ENCODE measurements at regions not wholly inside any gene's neighbourhood (a gene's known extent, or its start where the extent isn't known, plus 50 kb on each side); places are given as distances from the start of the nearest gene placed in this dataset.
A peak's percentile ranks its signal among the peaks of the same experiment; 100 is the strongest.

DNA sequence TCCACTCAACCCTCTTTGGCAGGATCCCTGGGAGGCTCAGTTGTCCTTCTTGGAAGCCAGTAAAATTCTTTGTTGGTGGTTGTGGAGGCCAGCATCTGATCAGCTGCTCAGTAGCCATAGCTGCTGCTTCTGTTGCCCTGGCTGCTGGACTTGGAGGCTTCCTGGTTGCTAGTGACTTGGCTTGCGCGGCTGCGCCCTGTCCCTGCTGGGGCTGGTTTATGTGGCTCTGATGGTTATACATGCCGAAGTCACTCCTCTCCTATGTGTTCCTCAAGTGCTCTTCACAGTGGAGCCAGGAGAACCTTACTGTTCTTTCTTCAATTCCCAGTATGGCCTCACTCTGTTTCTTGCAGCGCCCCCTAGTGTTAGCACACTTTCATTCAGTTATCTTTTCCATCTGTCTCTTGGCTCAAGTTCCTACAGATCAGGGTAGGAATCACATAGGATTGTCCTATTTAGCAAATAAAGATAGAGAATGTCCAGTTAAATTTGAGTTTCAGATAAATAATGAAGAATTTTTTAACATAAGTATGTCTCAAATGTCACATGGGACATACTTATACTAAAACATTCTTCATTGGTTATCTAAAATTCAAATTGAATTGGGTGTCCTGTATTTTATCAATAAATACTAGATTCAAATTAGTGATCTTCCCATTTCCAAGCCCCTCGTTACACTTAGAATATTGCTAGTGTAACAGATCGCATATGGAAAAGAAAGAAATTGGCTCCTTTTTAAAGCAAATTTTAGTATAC, 176.5 kb downstream of the TGFB2 start:
- no peak overlapping the region for H2AFZ ChIP-seq (ENCODE audit: control insufficient read depth, low read depth, low read length)
- SMC1A ChIA-PET (ENCODE audit: uncharacterized antibody, unreplicated experiment), result interaction anchor here (1.0 kb wide), 1 partner anchor 191 kb away, joined by 3 read pairs; no protein-coding TSS in a partner anchor
- no peak for DNase-seq (ENCODE audit: low read depth, low spot score)
- in situ Hi-C loops (cut with MboI) (no loop called here), intact Hi-C loops (cut with micrococcal nuclease; ENCODE audit: unreplicated experiment) (loop anchor here (2.0 kb wide), 2 partner anchors 183 to 191 kb away; no protein-coding TSS in a partner anchor)
- POLR2A ChIA-PET, result no interaction called here
- no peaks in the 10 kb centered on the region for H4K20me1 ChIP-seq (ENCODE audit: control insufficient read depth, insufficient read depth)
- H3K27me3 ChIP-seq (replicated peaks in 1 of 2; ENCODE audit: control insufficient read depth in 2 of 2, insufficient read depth in 2 of 2, low read length in 1 of 2), result no peaks in the 10 kb centered on the region
- H3K4me3 ChIP-seq, result no peak overlapping the region
- peak; percentile 23 for FAIRE-seq
- H3K4me1 ChIP-seq (ENCODE audit: control insufficient read depth, insufficient read depth, low read length), result no peaks in the 10 kb centered on the region
- H3K36me3 ChIP-seq (ENCODE audit: control insufficient read depth in 2 of 2, insufficient read depth in 2 of 2, low read length in 1 of 2), result no peaks in the 10 kb centered on the region
- ATAC-seq, result peak; percentile 80
- RAD21 ChIA-PET (ENCODE audit: unreplicated experiment), result no interaction called here
- no peaks in the 10 kb centered on the region for H3K9me3 ChIP-seq (replicated peaks; ENCODE audit: control insufficient read depth, insufficient read depth, low read length)
- no peak overlapping the region for H3K27ac ChIP-seq (ENCODE audit: control insufficient read depth, insufficient read depth)
- BruUV-seq (replicated peaks), result no TSS peak
- H3K4me2 ChIP-seq (ENCODE audit: control insufficient read depth, insufficient read depth), result no peak overlapping the region
- no peaks in the 10 kb centered on the region for H3K79me2 ChIP-seq (ENCODE audit: control insufficient read depth, insufficient read depth, low read length)
- H3K9ac ChIP-seq (ENCODE audit: control insufficient read depth, insufficient read depth, low read length), result no peak overlapping the region
- CTCF ChIA-PET, result interaction anchor here (1.2 to 1.9 kb wide), 3 partner anchors 22 to 191 kb away, joined by 3 to 12 read pairs (median 4); no protein-coding TSS in a partner anchor
- WGBS (ENCODE audit: insufficient coverage, insufficient replicate concordance, low lambda C conversion rate, missing lambda C conversion rate), result 42% methylated on average over 7 of the region's 7 CpGs
- no peak for TF ChIP-seq ZNF217 (IDR thresholded peaks at IDR 0.05)
- TF ChIP-seq BMI1 (IDR thresholded peaks at IDR 0.05; ENCODE audit: borderline replicate concordance), result no peak
- no peak for TF ChIP-seq SRF (IDR thresholded peaks at IDR 0.05; ENCODE audit: low read depth in 2 of 2, low read length in 2 of 2)
- no peak for TF ChIP-seq SREBF2 (IDR thresholded peaks at IDR 0.05; ENCODE audit: low read length)
- TF ChIP-seq, protein P1, sequence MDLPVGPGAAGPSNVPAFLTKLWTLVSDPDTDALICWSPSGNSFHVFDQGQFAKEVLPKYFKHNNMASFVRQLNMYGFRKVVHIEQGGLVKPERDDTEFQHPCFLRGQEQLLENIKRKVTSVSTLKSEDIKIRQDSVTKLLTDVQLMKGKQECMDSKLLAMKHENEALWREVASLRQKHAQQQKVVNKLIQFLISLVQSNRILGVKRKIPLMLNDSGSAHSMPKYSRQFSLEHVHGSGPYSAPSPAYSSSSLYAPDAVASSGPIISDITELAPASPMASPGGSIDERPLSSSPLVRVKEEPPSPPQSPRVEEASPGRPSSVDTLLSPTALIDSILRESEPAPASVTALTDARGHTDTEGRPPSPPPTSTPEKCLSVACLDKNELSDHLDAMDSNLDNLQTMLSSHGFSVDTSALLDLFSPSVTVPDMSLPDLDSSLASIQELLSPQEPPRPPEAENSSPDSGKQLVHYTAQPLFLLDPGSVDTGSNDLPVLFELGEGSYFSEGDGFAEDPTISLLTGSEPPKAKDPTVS (IDR thresholded peaks at IDR 0.05; ENCODE audit: low read depth, low read length), result no peak
- TF ChIP-seq, protein P2, sequence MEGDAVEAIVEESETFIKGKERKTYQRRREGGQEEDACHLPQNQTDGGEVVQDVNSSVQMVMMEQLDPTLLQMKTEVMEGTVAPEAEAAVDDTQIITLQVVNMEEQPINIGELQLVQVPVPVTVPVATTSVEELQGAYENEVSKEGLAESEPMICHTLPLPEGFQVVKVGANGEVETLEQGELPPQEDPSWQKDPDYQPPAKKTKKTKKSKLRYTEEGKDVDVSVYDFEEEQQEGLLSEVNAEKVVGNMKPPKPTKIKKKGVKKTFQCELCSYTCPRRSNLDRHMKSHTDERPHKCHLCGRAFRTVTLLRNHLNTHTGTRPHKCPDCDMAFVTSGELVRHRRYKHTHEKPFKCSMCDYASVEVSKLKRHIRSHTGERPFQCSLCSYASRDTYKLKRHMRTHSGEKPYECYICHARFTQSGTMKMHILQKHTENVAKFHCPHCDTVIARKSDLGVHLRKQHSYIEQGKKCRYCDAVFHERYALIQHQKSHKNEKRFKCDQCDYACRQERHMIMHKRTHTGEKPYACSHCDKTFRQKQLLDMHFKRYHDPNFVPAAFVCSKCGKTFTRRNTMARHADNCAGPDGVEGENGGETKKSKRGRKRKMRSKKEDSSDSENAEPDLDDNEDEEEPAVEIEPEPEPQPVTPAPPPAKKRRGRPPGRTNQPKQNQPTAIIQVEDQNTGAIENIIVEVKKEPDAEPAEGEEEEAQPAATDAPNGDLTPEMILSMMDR (IDR thresholded peaks at IDR 0.05 in 2 of 3, conservative IDR thresholded peaks at IDR 0.05 in 1 of 3; ENCODE audit: control insufficient read depth in 2 of 3, extremely low read depth in 1 of 3, insufficient read depth in 1 of 3, low read depth in 3 of 3, low read length in 3 of 3), result peak; percentile 46 to 73 (median 69)
- TF ChIP-seq NFXL1 (IDR thresholded peaks at IDR 0.05; ENCODE audit: borderline replicate concordance), result no peak
- TF ChIP-seq POLR2AphosphoS2 (IDR thresholded peaks at IDR 0.05; ENCODE audit: low read depth, low read length), result no peak
- TF ChIP-seq, protein P3, sequence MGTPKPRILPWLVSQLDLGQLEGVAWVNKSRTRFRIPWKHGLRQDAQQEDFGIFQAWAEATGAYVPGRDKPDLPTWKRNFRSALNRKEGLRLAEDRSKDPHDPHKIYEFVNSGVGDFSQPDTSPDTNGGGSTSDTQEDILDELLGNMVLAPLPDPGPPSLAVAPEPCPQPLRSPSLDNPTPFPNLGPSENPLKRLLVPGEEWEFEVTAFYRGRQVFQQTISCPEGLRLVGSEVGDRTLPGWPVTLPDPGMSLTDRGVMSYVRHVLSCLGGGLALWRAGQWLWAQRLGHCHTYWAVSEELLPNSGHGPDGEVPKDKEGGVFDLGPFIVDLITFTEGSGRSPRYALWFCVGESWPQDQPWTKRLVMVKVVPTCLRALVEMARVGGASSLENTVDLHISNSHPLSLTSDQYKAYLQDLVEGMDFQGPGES (IDR thresholded peaks at IDR 0.05), result no peak
- peak; percentile 62; the same call in 1 of the 2 replicates for TF ChIP-seq SMC3 (IDR thresholded peaks at IDR 0.05; ENCODE audit: borderline replicate concordance, low read length)
- no peak for TF ChIP-seq CEBPB (IDR thresholded peaks at IDR 0.05; ENCODE audit: borderline replicate concordance in 1 of 2, low read depth in 2 of 2, low read length in 2 of 2)
- TF ChIP-seq, protein P4, sequence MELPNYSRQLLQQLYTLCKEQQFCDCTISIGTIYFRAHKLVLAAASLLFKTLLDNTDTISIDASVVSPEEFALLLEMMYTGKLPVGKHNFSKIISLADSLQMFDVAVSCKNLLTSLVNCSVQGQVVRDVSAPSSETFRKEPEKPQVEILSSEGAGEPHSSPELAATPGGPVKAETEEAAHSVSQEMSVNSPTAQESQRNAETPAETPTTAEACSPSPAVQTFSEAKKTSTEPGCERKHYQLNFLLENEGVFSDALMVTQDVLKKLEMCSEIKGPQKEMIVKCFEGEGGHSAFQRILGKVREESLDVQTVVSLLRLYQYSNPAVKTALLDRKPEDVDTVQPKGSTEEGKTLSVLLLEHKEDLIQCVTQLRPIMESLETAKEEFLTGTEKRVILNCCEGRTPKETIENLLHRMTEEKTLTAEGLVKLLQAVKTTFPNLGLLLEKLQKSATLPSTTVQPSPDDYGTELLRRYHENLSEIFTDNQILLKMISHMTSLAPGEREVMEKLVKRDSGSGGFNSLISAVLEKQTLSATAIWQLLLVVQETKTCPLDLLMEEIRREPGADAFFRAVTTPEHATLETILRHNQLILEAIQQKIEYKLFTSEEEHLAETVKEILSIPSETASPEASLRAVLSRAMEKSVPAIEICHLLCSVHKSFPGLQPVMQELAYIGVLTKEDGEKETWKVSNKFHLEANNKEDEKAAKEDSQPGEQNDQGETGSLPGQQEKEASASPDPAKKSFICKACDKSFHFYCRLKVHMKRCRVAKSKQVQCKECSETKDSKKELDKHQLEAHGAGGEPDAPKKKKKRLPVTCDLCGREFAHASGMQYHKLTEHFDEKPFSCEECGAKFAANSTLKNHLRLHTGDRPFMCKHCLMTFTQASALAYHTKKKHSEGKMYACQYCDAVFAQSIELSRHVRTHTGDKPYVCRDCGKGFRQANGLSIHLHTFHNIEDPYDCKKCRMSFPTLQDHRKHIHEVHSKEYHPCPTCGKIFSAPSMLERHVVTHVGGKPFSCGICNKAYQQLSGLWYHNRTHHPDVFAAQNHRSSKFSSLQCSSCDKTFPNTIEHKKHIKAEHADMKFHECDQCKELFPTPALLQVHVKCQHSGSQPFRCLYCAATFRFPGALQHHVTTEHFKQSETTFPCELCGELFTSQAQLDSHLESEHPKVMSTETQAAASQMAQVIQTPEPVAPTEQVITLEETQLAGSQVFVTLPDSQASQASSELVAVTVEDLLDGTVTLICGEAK (IDR thresholded peaks at IDR 0.05; ENCODE audit: borderline replicate concordance), result no peak

Data from GM12878 (cell line).